H9 (cell line): ENCODE measurements at regions not wholly inside any gene's neighbourhood (a gene's known extent, or its start where the extent isn't known, plus 50 kb on each side); places are given as distances from the start of the nearest gene placed in this dataset.

ENCODE experiments used
- DNase-seq: peaks from one replicate; pipeline ENCODE4 v3.0.0-alpha.2; 2017
- H2AFZ ChIP-seq: one replicate; pipeline ENCODE4 v1.6.1; 2013; ENCODE audit warnings: mild to moderate bottlenecking, low read length, control low read depth, moderate library complexity
- H2AK5ac ChIP-seq: 2 replicates; pipeline ENCODE4 v1.6.1; 2013; ENCODE audit warnings: low read length, control low read depth, mixed read lengths; ENCODE audit not compliant: insufficient read length
- H2BK120ac ChIP-seq: one replicate; pipeline ENCODE4 v1.6.1; 2013; ENCODE audit warnings: low read depth, mild to moderate bottlenecking, low read length, control low read depth, inconsistent platforms; ENCODE audit not compliant: poor library complexity, severe bottlenecking
- H2BK12ac ChIP-seq: 2 replicates; pipeline ENCODE4 v1.6.1; 2013; ENCODE audit warnings: low read length, control low read depth, mixed read lengths, low read depth; ENCODE audit not compliant: insufficient read length
- H2BK15ac ChIP-seq: 2 replicates; pipeline ENCODE4 v1.6.1; 2013; ENCODE audit warnings: low read depth, low read length, control low read depth
- H2BK20ac ChIP-seq: one replicate; pipeline ENCODE4 v1.6.1; 2013; ENCODE audit warnings: low read depth, mild to moderate bottlenecking, low read length, control low read depth, inconsistent platforms; ENCODE audit not compliant: poor library complexity, severe bottlenecking
- H2BK5ac ChIP-seq: 2 replicates; pipeline ENCODE4 v1.6.1; 2013; ENCODE audit warnings: low read length, control low read depth, mixed read lengths; ENCODE audit not compliant: insufficient read length
- H3K14ac ChIP-seq: 2 replicates; pipeline ENCODE4 v1.6.1; 2013; ENCODE audit warnings: low read length, control low read depth; ENCODE audit not compliant: insufficient read depth
- H3K18ac ChIP-seq: 2 replicates; pipeline ENCODE4 v1.6.1; 2013; ENCODE audit warnings: low read depth, mild to moderate bottlenecking, mixed read lengths, low read length, control low read depth; ENCODE audit not compliant: insufficient read length
- H3K23ac ChIP-seq: 2 replicates; pipeline ENCODE4 v1.6.1; 2013; ENCODE audit warnings: low read length, control low read depth, mixed read lengths, low read depth; ENCODE audit not compliant: insufficient read length
- H3K23me2 ChIP-seq: 2 replicates; pipeline ENCODE4 v1.6.1; 2013; ENCODE audit warnings: low read depth, mild to moderate bottlenecking, mixed read lengths, low read length, control low read depth; ENCODE audit not compliant: insufficient read length, poor library complexity, severe bottlenecking
- H3K27ac ChIP-seq: 2 replicates; pipeline ENCODE4 v1.5.1; 2013; ENCODE audit warnings: low read length, control low read depth, mixed read lengths, low read depth; ENCODE audit not compliant: insufficient read length
- H3K27me3 ChIP-seq: 2 replicates; pipeline ENCODE4 v1.6.1; 2013; ENCODE audit warnings: low read length, control low read depth, inconsistent platforms; ENCODE audit not compliant: insufficient read depth
- H3K4ac ChIP-seq: 2 replicates; pipeline ENCODE4 v1.6.1; 2013; ENCODE audit warnings: low read depth, mild to moderate bottlenecking, control low read depth, inconsistent platforms, low read length, moderate library complexity
- H3K4me1 ChIP-seq: 2 replicates; pipeline ENCODE4 v1.6.1; 2013; ENCODE audit warnings: low read length, control low read depth, inconsistent platforms; ENCODE audit not compliant: insufficient read depth
- H3K4me2 ChIP-seq: 2 replicates; pipeline ENCODE4 v1.6.1; 2013; ENCODE audit warnings: low read length, control low read depth, mixed read lengths; ENCODE audit not compliant: insufficient read length, insufficient read depth
- H3K56ac ChIP-seq: 2 replicates; pipeline ENCODE4 v1.6.1; 2013; ENCODE audit warnings: low read depth, mild to moderate bottlenecking, mixed read lengths, low read length, control low read depth; ENCODE audit not compliant: insufficient read length
- H3K79me1 ChIP-seq: 2 replicates; pipeline ENCODE4 v1.6.1; 2013; ENCODE audit warnings: low read depth, mild to moderate bottlenecking, moderate library complexity, low read length, control low read depth, inconsistent platforms; ENCODE audit not compliant: insufficient read depth, poor library complexity, severe bottlenecking
- H3K79me2 ChIP-seq: 2 replicates; pipeline ENCODE4 v1.6.1; 2013; ENCODE audit warnings: low read length, control low read depth, inconsistent platforms; ENCODE audit not compliant: insufficient read depth
- H3K9ac ChIP-seq: 2 replicates; pipeline ENCODE4 v1.6.1; 2013; ENCODE audit warnings: low read length, control low read depth, mixed read lengths; ENCODE audit not compliant: insufficient read length; ENCODE audit errors: extremely low read depth
- H3K9me3 ChIP-seq: one replicate; pipeline ENCODE4 v1.6.1; 2013; ENCODE audit warnings: low read depth, low read length, inconsistent platforms; ENCODE audit not compliant: control insufficient read depth
- H3T11ph ChIP-seq: one replicate; pipeline ENCODE4 v1.6.1; 2013; ENCODE audit warnings: mild to moderate bottlenecking, low read length, control low read depth, inconsistent platforms
- H4K20me1 ChIP-seq: one replicate; pipeline ENCODE4 v1.6.1; 2013; ENCODE audit not compliant: control insufficient read depth, insufficient read length, insufficient read depth
- H4K5ac ChIP-seq: 2 replicates; pipeline ENCODE4 v1.6.1; 2013; ENCODE audit warnings: low read depth, mild to moderate bottlenecking, mixed read lengths, low read length, control low read depth; ENCODE audit not compliant: insufficient read length
- H4K8ac ChIP-seq: replicated peaks from 2 replicates; pipeline ENCODE4 v1.6.1; 2013; ENCODE audit warnings: low read length, control low read depth, mixed read lengths, low read depth; ENCODE audit not compliant: insufficient read length
- H4K91ac ChIP-seq: 2 replicates; pipeline ENCODE4 v1.6.1; 2013; ENCODE audit warnings: low read depth, mild to moderate bottlenecking, moderate library complexity, mixed read lengths, low read length, control low read depth; ENCODE audit not compliant: insufficient read length
- H3K27ac Mint-ChIP-seq, 3 experiments: 2 replicates in 2 of 3; 3 replicates in 1 of 3; pipeline ENCODE4 v1.8.0; 2020 to 2021; ENCODE audit warnings: mixed read lengths in 3 of 3, mild to moderate bottlenecking in 1 of 3, moderate library complexity in 1 of 3
- H3K27me3 Mint-ChIP-seq: 2 replicates; pipeline ENCODE4 v1.8.0; 2021; ENCODE audit warnings: low read depth, mild to moderate bottlenecking, moderate library complexity, mixed read lengths
- H3K36me3 Mint-ChIP-seq, 3 experiments: 2 replicates in 2 of 3; 3 replicates in 1 of 3; pipeline ENCODE4 v1.8.0; 2020 to 2021; ENCODE audit warnings: low read depth in 3 of 3, mixed read lengths in 3 of 3; ENCODE audit not compliant: insufficient read depth in 1 of 3
- H3K4me1 Mint-ChIP-seq, 2 experiments: 2 replicates each; pipeline ENCODE4 v1.8.0; 2020; ENCODE audit warnings: mixed read lengths in 2 of 2
- H3K4me3 Mint-ChIP-seq, 2 experiments: 2 replicates in 1 of 2; 3 replicates in 1 of 2; pipeline ENCODE4 v1.8.0; 2020 to 2021; ENCODE audit warnings: mild to moderate bottlenecking in 2 of 2, mixed read lengths in 2 of 2, moderate library complexity in 1 of 2
- H3K9me3 Mint-ChIP-seq, 2 experiments: 2 replicates in 1 of 2; 3 replicates in 1 of 2; pipeline ENCODE4 v1.8.0; 2020; ENCODE audit warnings: mild to moderate bottlenecking in 2 of 2, mixed read lengths in 2 of 2, moderate library complexity in 1 of 2
- CTCF ChIP-seq: fragments of 200-600 bp; sonication (generic); conservative IDR thresholded peaks from 3 replicates; pipeline ENCODE4 v1.8.0; 2021; ENCODE audit warnings: antibody characterized with exemption, mild to moderate bottlenecking
- WGBS: extraction: QIAGEN DNeasy Blood & Tissue Kit; methylation state at CpG from one replicate; pipeline ENCODE4 v1.1.7; 2013; ENCODE audit warnings: missing lambda C conversion rate, low lambda C conversion rate, mixed read lengths; ENCODE audit not compliant: insufficient read length; ENCODE audit errors: extremely low coverage; 5-methylcytosine and 5-hydroxymethylcytosine counted together

GRCh38 chr3:182696916-182697315 is 96.4 kb upstream of the ATP11B start:
- Histone ChIP-seq H3K27ac (no peak overlapping the region), H3K79me2 (no peaks in the 10 kb centered on the region), H3K56ac (no peak overlapping the region), H2AFZ (no peak overlapping the region), H3T11ph (no peak overlapping the region), H3K9ac (no peak overlapping the region), H3K4me2 (no peak overlapping the region), H4K5ac (no peak overlapping the region), H3K23ac (no peak overlapping the region), H2AK5ac (no peak overlapping the region), H4K20me1 (no peaks in the 10 kb centered on the region), H3K9me3 (no peaks in the 10 kb centered on the region), H4K8ac (no peak overlapping the region), H2BK15ac (no peak overlapping the region), H3K4ac (no peak overlapping the region), H3K23me2 (no peaks in the 10 kb centered on the region), H3K79me1 (no peaks in the 10 kb centered on the region), H3K18ac (no peak overlapping the region), H3K14ac (no peak overlapping the region), H3K4me1 (no peaks in the 10 kb centered on the region; the same call in 1 of the 2 replicates), H2BK12ac (no peak overlapping the region), H2BK120ac (no peak overlapping the region), H4K91ac (no peak overlapping the region), H2BK5ac (no peak overlapping the region), H2BK20ac (no peak overlapping the region), H3K27me3 (no peaks in the 10 kb centered on the region)
- H3K27me3 Mint-ChIP-seq = no peaks in the 10 kb centered on the region
- H3K4me1 Mint-ChIP-seq = peaks cover 7% of the 10 kb centered on the region in 2 experiments; a peak in 3 of 4 replicates
- no peaks in the 10 kb centered on the region for H3K36me3 Mint-ChIP-seq
- no peak overlapping the region for H3K4me3 Mint-ChIP-seq
- WGBS = no CpG with 5 or more reads among the region's 3 CpGs
- no peak overlapping the region for H3K27ac Mint-ChIP-seq
- no peak for TF ChIP-seq CTCF
- no peaks in the 10 kb centered on the region for H3K9me3 Mint-ChIP-seq
- no peak for DNase-seq
